MM.1S (cell line): ENCODE measurements at regions not wholly inside any gene's neighbourhood (a gene's known extent, or its start where the extent isn't known, plus 50 kb on each side); places are given as distances from the start of the nearest gene placed in this dataset.
"Not testable (repeated sequence)": the region's sequence is repeated elsewhere in the genome, so short reads cannot be mapped to it uniquely, and the experiment has no call there.

Experiments used
- DNase-seq: peaks from one replicate; pipeline ENCODE4 v3.0.0-alpha.2; 2015
- H2AFZ ChIP-seq: fragments of 300-600 bp; sonication (generic); 2 replicates; pipeline ENCODE4 v1.6.0; 2016; ENCODE audit warnings: antibody characterized with exemption, low read length
- H3F3A ChIP-seq: fragments of 300-600 bp; sonication (generic); 2 replicates; pipeline ENCODE4 v1.6.1; 2016; ENCODE audit warnings: mild to moderate bottlenecking, antibody characterized with exemption, low read length, moderate library complexity, mixed read lengths; ENCODE audit not compliant: insufficient read depth
- H3K27ac ChIP-seq: fragments of 300-600 bp; sonication (generic); 2 replicates; pipeline ENCODE4 v1.5.1; 2016; ENCODE audit warnings: mild to moderate bottlenecking, low read length
- H3K27me3 ChIP-seq: fragments of 300-600 bp; sonication (generic); replicated peaks from 2 replicates; pipeline ENCODE4 v1.6.0; 2016; ENCODE audit warnings: low read length; ENCODE audit not compliant: insufficient read depth
- H3K36me3 ChIP-seq: fragments of 300-600 bp; sonication (generic); replicated peaks from 2 replicates; pipeline ENCODE4 v1.6.1; 2016; ENCODE audit warnings: mild to moderate bottlenecking, low read length, mixed read lengths; ENCODE audit not compliant: insufficient read depth
- H3K4me1 ChIP-seq: fragments of 300-600 bp; sonication (generic); 2 replicates; pipeline ENCODE4 v1.6.1; 2016; ENCODE audit warnings: low read length, mixed read lengths
- H3K4me2 ChIP-seq: fragments of 300-600 bp; sonication (generic); 2 replicates; pipeline ENCODE4 v1.6.0; 2016; ENCODE audit warnings: low read depth, low read length
- H3K4me3 ChIP-seq: fragments of 300-600 bp; sonication (generic); 2 replicates; pipeline ENCODE4 v1.5.1; 2016; ENCODE audit warnings: low read length, mixed read lengths
- H3K79me2 ChIP-seq: fragments of 300-600 bp; sonication (generic); 2 replicates; pipeline ENCODE4 v1.6.1; 2016; ENCODE audit warnings: mixed run types, low read length, mixed read lengths
- H3K9ac ChIP-seq: fragments of 300-600 bp; sonication (generic); 2 replicates; pipeline ENCODE4 v1.6.1; 2016; ENCODE audit warnings: low read length, mixed read lengths
- H3K9me2 ChIP-seq: fragments of 300-600 bp; sonication (generic); replicated peaks from 2 replicates; pipeline ENCODE4 v1.6.1; 2016; ENCODE audit warnings: mild to moderate bottlenecking, low read length, mixed read lengths; ENCODE audit not compliant: insufficient read depth
- H3K9me3 ChIP-seq: fragments of 300-600 bp; sonication (generic); replicated peaks from 2 replicates; pipeline ENCODE4 v1.6.1; 2016; ENCODE audit warnings: mild to moderate bottlenecking, low read length, mixed read lengths; ENCODE audit not compliant: insufficient read depth
- H4K20me1 ChIP-seq: fragments of 300-600 bp; sonication (generic); 2 replicates; pipeline ENCODE4 v1.6.1; 2016; ENCODE audit warnings: mild to moderate bottlenecking, low read length, moderate library complexity, mixed read lengths; ENCODE audit not compliant: insufficient read depth
- EZH2 ChIP-seq: fragments of 300-600 bp; sonication (generic); optimal IDR thresholded peaks from 2 replicates; pipeline ENCODE3; 2017; ENCODE audit warnings: low read depth, mild to moderate bottlenecking, antibody characterized with exemption, low read length, mixed read lengths
- EZH2phosphoT487 ChIP-seq: fragments of 300-600 bp; sonication (generic); IDR thresholded peaks from 2 replicates; pipeline ENCODE4 v1.6.1; 2018; ENCODE audit warnings: antibody characterized with exemption, low read length
- TF ChIP-seq, protein P1 (sequence below): fragments of 300-600 bp; sonication (generic); IDR thresholded peaks from 2 replicates; pipeline ENCODE4 v1.5.1; 2016; ENCODE audit warnings: antibody characterized with exemption, low read length, mixed read lengths

- no peak overlapping the region for H3K4me3 ChIP-seq
- H3K4me1 ChIP-seq = no peaks in the 10 kb centered on the region
- H2AFZ ChIP-seq = no peak overlapping the region
- no peak overlapping the region for H3K27ac ChIP-seq
- H3K79me2 ChIP-seq = no peaks in the 10 kb centered on the region
- DNase-seq = no peak
- TF ChIP-seq EZH2phosphoT487 = no peak
- TF ChIP-seq, protein P1, sequence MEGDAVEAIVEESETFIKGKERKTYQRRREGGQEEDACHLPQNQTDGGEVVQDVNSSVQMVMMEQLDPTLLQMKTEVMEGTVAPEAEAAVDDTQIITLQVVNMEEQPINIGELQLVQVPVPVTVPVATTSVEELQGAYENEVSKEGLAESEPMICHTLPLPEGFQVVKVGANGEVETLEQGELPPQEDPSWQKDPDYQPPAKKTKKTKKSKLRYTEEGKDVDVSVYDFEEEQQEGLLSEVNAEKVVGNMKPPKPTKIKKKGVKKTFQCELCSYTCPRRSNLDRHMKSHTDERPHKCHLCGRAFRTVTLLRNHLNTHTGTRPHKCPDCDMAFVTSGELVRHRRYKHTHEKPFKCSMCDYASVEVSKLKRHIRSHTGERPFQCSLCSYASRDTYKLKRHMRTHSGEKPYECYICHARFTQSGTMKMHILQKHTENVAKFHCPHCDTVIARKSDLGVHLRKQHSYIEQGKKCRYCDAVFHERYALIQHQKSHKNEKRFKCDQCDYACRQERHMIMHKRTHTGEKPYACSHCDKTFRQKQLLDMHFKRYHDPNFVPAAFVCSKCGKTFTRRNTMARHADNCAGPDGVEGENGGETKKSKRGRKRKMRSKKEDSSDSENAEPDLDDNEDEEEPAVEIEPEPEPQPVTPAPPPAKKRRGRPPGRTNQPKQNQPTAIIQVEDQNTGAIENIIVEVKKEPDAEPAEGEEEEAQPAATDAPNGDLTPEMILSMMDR = no peak
- TF ChIP-seq EZH2 = no peak
- no peaks in the 10 kb centered on the region for H3K36me3 ChIP-seq
- H3K9ac ChIP-seq = no peak overlapping the region
- H3K9me2 ChIP-seq = no peaks in the 10 kb centered on the region
- H3K4me2 ChIP-seq = no peak overlapping the region
- H3F3A ChIP-seq = no peaks in the 10 kb centered on the region
- no peaks in the 10 kb centered on the region for H4K20me1 ChIP-seq
- no peaks in the 10 kb centered on the region for H3K27me3 ChIP-seq
- no peaks in the 10 kb centered on the region for H3K9me3 ChIP-seq
These were observed 2338.4 kb downstream of the TP53TG3F start for GRCh38 chr16:35797811-35798210.

GRCh38 chr16:35798885-35799426, 2339.5 kb downstream of the TP53TG3F start:
- Histone ChIP-seq H3K27ac (no peak overlapping the region), H3K4me1 (no peaks in the 10 kb centered on the region), H3K9me2 (no peaks in the 10 kb centered on the region), H3F3A (no peaks in the 10 kb centered on the region), H3K27me3 (no peaks in the 10 kb centered on the region), H3K9me3 (no peaks in the 10 kb centered on the region), H4K20me1 (no peaks in the 10 kb centered on the region), H3K9ac (no peak overlapping the region), H3K4me2 (no peak overlapping the region), H2AFZ (no peak overlapping the region), H3K36me3 (no peaks in the 10 kb centered on the region), H3K4me3 (no peak overlapping the region), H3K79me2 (no peaks in the 10 kb centered on the region)
- TF ChIP-seq EZH2phosphoT487 (no peak), EZH2 (no peak)
- TF ChIP-seq, protein P1 = no peak
- no peak for DNase-seq

DNA sequence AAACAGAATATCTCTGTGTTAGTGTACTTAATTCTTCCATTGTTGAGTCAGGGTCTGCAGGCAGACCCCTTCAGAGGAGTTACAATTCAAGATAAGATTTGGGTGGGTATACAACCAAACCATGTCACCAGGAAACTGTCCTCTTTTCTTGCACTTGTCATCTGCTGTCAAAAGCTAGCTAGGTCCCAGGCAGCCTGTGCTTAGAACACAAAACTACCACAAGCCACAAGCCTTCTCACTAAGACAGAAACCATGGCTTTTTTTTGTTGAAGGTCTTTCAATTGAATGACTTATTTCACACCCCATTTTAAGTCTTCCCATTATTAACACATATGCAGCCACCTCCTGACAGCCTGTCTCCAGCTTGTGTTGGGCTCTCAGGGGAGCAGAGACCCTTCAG, 2345.1 kb downstream of the TP53TG3F start:
- H3K4me2 ChIP-seq, H3K27ac ChIP-seq, H3F3A ChIP-seq, H3K9me3 ChIP-seq, H3K9ac ChIP-seq, H3K27me3 ChIP-seq, H3K9me2 ChIP-seq, H4K20me1 ChIP-seq, H3K79me2 ChIP-seq, H3K36me3 ChIP-seq, H2AFZ ChIP-seq, DNase-seq, H3K4me1 ChIP-seq, H3K4me3 ChIP-seq: not testable (repeated sequence)

- no peaks in the 10 kb centered on the region for H4K20me1 ChIP-seq
- no peaks in the 10 kb centered on the region for H3K4me1 ChIP-seq
- H3K9me3 ChIP-seq = no peaks in the 10 kb centered on the region
- H2AFZ ChIP-seq = no peak overlapping the region
- no peak overlapping the region for H3K4me2 ChIP-seq
- H3F3A ChIP-seq = no peaks in the 10 kb centered on the region
- TF ChIP-seq, protein P1 = no peak
- TF ChIP-seq EZH2phosphoT487 (no peak), EZH2 (no peak)
- H3K79me2 ChIP-seq = no peaks in the 10 kb centered on the region
- no peak overlapping the region for H3K9ac ChIP-seq
- DNase-seq = no peak
- H3K36me3 ChIP-seq = no peaks in the 10 kb centered on the region
- H3K27me3 ChIP-seq = no peaks in the 10 kb centered on the region
- H3K4me3 ChIP-seq = no peak overlapping the region
- no peak overlapping the region for H3K27ac ChIP-seq
- H3K9me2 ChIP-seq = no peaks in the 10 kb centered on the region
These were observed 2363.9 kb downstream of the TP53TG3F start for GRCh38 chr16:35823342-35823741.
